Breast epithelium (tissue), 3 donors: ENCODE measurements at regions not wholly inside any gene's neighbourhood (a gene's known extent, or its start where the extent isn't known, plus 50 kb on each side); places are given as distances from the start of the nearest gene placed in this dataset.

Experiments used
- CTCF ChIP-seq, 3 donors: fragments of 450-650 bp; IDR thresholded peaks; one replicate each; pipeline ENCODE4 v1.5.1; 2016 to 2017; ENCODE audit warnings: antibody characterized with exemption in 3 of 3, mild to moderate bottlenecking in 3 of 3, moderate library complexity in 3 of 3
- POLR2A ChIP-seq: fragments of 450-650 bp; IDR thresholded peaks from one replicate; pipeline ENCODE4 v1.6.1; 2016; ENCODE audit warnings: antibody characterized with exemption, mild to moderate bottlenecking, moderate library complexity

- TF ChIP-seq POLR2A, result no peak
- no peak for TF ChIP-seq CTCF (IDR thresholded peaks at IDR 0.05)
Observed at GRCh38 chr7:101686030-101686429, 56.9 kb upstream of the MYL10 start.
